ENCODE measurements at regions not wholly inside any gene's neighbourhood (a gene's known extent, or its start where the extent isn't known, plus 50 kb on each side); places are given as distances from the start of the nearest gene placed in this dataset.

GRCh38 chr2:45192481-45192880 is 183.2 kb upstream of the SIX2 start:
- Mint-ChIP-seq H3K27me3 (ENCODE audit: unreplicated experiment) (no peaks in the 10 kb centered on the region), H3K9me3 (ENCODE audit: unreplicated experiment) (no peaks in the 10 kb centered on the region), H3K27ac (ENCODE audit: unreplicated experiment) (no peak overlapping the region), H3K36me3 (ENCODE audit: unreplicated experiment) (no peaks in the 10 kb centered on the region), H3K4me1 (ENCODE audit: unreplicated experiment) (peaks cover 8% of the 10 kb centered on the region), H3K4me3 (ENCODE audit: unreplicated experiment) (no peak overlapping the region)
- no peak for TF ChIP-seq CTCF (IDR thresholded peaks at IDR 0.05)
- no peak for DNase-seq (ENCODE audit: extremely low spot score, unreplicated experiment)

- H3K4me1 Mint-ChIP-seq (ENCODE audit: unreplicated experiment): peaks cover 8% of the 10 kb centered on the region
Observed at GRCh38 chr2:45191976-45192375, 182.7 kb upstream of the SIX2 start.

GRCh38 chr2:45191146-45191863 is 182.1 kb upstream of the SIX2 start:
- no peak for TF ChIP-seq CTCF (IDR thresholded peaks at IDR 0.05)

More at GRCh38 chr2:45191976-45192375, 182.7 kb upstream of the SIX2 start:
- TF ChIP-seq CTCF (IDR thresholded peaks at IDR 0.05): no peak
- Mint-ChIP-seq H3K36me3 (ENCODE audit: unreplicated experiment) (no peaks in the 10 kb centered on the region), H3K27ac (ENCODE audit: unreplicated experiment) (no peak overlapping the region), H3K27me3 (ENCODE audit: unreplicated experiment) (no peaks in the 10 kb centered on the region), H3K4me3 (ENCODE audit: unreplicated experiment) (no peak overlapping the region), H3K9me3 (ENCODE audit: unreplicated experiment) (no peaks in the 10 kb centered on the region)
- DNase-seq (ENCODE audit: extremely low spot score, unreplicated experiment): no peak

GRCh38 chr2:45190481-45190942 is 181.3 kb upstream of the SIX2 start:
- Mint-ChIP-seq H3K36me3 (ENCODE audit: unreplicated experiment) (no peaks in the 10 kb centered on the region), H3K27me3 (ENCODE audit: unreplicated experiment) (no peaks in the 10 kb centered on the region), H3K4me3 (ENCODE audit: unreplicated experiment) (no peak overlapping the region), H3K9me3 (ENCODE audit: unreplicated experiment) (no peaks in the 10 kb centered on the region), H3K27ac (ENCODE audit: unreplicated experiment) (no peak overlapping the region), H3K4me1 (ENCODE audit: unreplicated experiment) (peaks cover 8% of the 10 kb centered on the region)
- no peak for DNase-seq (ENCODE audit: extremely low spot score, unreplicated experiment)
- TF ChIP-seq CTCF (IDR thresholded peaks at IDR 0.05): no peak

More at GRCh38 chr2:45191146-45191863, 182.1 kb upstream of the SIX2 start:
- Mint-ChIP-seq H3K9me3 (ENCODE audit: unreplicated experiment) (no peaks in the 10 kb centered on the region), H3K4me3 (ENCODE audit: unreplicated experiment) (no peak overlapping the region), H3K27ac (ENCODE audit: unreplicated experiment) (no peak overlapping the region), H3K36me3 (ENCODE audit: unreplicated experiment) (no peaks in the 10 kb centered on the region), H3K4me1 (ENCODE audit: unreplicated experiment) (peaks cover 8% of the 10 kb centered on the region), H3K27me3 (ENCODE audit: unreplicated experiment) (no peaks in the 10 kb centered on the region)
- no peak for DNase-seq (ENCODE audit: extremely low spot score, unreplicated experiment)

GRCh38 chr2:45184606-45185005 is 175.4 kb upstream of the SIX2 start:
- H3K36me3 Mint-ChIP-seq (ENCODE audit: unreplicated experiment): no peaks in the 10 kb centered on the region
- TF ChIP-seq CTCF (IDR thresholded peaks at IDR 0.05): no peak
- H3K4me3 Mint-ChIP-seq (ENCODE audit: unreplicated experiment): no peak overlapping the region
- H3K27me3 Mint-ChIP-seq (ENCODE audit: unreplicated experiment): no peaks in the 10 kb centered on the region
- no peak for DNase-seq (ENCODE audit: extremely low spot score, unreplicated experiment)
- H3K4me1 Mint-ChIP-seq (ENCODE audit: unreplicated experiment): peaks cover 45% of the 10 kb centered on the region
- H3K9me3 Mint-ChIP-seq (ENCODE audit: unreplicated experiment): no peaks in the 10 kb centered on the region
- H3K27ac Mint-ChIP-seq (ENCODE audit: unreplicated experiment): no peak overlapping the region

Measured in osteocyte (in vitro differentiated cells).